NB4 (cell line): ENCODE measurements at regions not wholly inside any gene's neighbourhood (a gene's known extent, or its start where the extent isn't known, plus 50 kb on each side); places are given as distances from the start of the nearest gene placed in this dataset.

Source experiments
- CTCF ChIP-seq: IDR thresholded peaks from one replicate; pipeline ENCODE4 v1.5.1; 2012; ENCODE audit warnings: low read depth, low read length
- POLR2A ChIP-seq: IDR thresholded peaks from 2 replicates; pipeline ENCODE4 v1.6.1; 2011; ENCODE audit warnings: mild to moderate bottlenecking; ENCODE audit not compliant: insufficient read length; ENCODE audit errors: extremely low read depth

GRCh38 chr10:10961072-10961471, 56.6 kb upstream of the CELF2 start:
- no peak for TF ChIP-seq CTCF
- no peak for TF ChIP-seq POLR2A
